Testis (tissue), 2 donors: ENCODE measurements at regions not wholly inside any gene's neighbourhood (a gene's known extent, or its start where the extent isn't known, plus 50 kb on each side); places are given as distances from the start of the nearest gene placed in this dataset.

Experiments
- DNase-seq: peaks from one replicate; pipeline ENCODE4 v3.0.0-alpha.2; 2019
- H3K27ac ChIP-seq, 2 donors: fragments of 200-600 bp; sonication (generic); one replicate each; pipeline ENCODE4 v1.5.1; 2019
- H3K27me3 ChIP-seq: fragments of 200-600 bp; sonication (generic); one replicate; pipeline ENCODE4 v1.5.1; 2019
- H3K36me3 ChIP-seq: fragments of 200-600 bp; sonication (generic); one replicate; pipeline ENCODE4 v1.5.1; 2017; ENCODE audit warnings: low read depth; ENCODE audit errors: missing control alignments
- H3K4me1 ChIP-seq: fragments of 200-600 bp; sonication (generic); one replicate; pipeline ENCODE4 v1.5.1; 2019
- H3K4me3 ChIP-seq, 2 donors: fragments of 200-600 bp; sonication (generic); one replicate each; pipeline ENCODE4 v1.5.1; 2017 to 2019
- H3K9me3 ChIP-seq: fragments of 200-600 bp; sonication (generic); one replicate; pipeline ENCODE4 v1.5.1; 2017
- POLR2A ChIP-seq: fragments of 450-650 bp; IDR thresholded peaks from one replicate; pipeline ENCODE4 v1.6.1; 2017; ENCODE audit warnings: antibody characterized with exemption, mild to moderate bottlenecking, moderate library complexity
- WGBS, 2 donors: methylation state at CpG; one replicate each; pipeline ENCODE4 v1.1.5; 2018; 5-methylcytosine and 5-hydroxymethylcytosine counted together
- intact Hi-C: fragments of 100-400 bp; cut with DNase I; formaldehyde crosslinking; loops from one replicate; pipeline ENCODE4 v1.15.1; 2023; ENCODE audit warnings: low total_unique reads
- TF ChIP-seq, protein P1 (sequence below), 3 experiments: fragments of 450-650 bp in 2 of 3; fragments of 200-600 bp in 1 of 3; sonication (generic) in 1 of 3; IDR thresholded peaks; one replicate each; pipeline ENCODE4 v1.5.1; 2016 to 2019; ENCODE audit warnings: antibody characterized with exemption in 3 of 3, mild to moderate bottlenecking in 2 of 3, moderate library complexity in 1 of 3

DNA sequence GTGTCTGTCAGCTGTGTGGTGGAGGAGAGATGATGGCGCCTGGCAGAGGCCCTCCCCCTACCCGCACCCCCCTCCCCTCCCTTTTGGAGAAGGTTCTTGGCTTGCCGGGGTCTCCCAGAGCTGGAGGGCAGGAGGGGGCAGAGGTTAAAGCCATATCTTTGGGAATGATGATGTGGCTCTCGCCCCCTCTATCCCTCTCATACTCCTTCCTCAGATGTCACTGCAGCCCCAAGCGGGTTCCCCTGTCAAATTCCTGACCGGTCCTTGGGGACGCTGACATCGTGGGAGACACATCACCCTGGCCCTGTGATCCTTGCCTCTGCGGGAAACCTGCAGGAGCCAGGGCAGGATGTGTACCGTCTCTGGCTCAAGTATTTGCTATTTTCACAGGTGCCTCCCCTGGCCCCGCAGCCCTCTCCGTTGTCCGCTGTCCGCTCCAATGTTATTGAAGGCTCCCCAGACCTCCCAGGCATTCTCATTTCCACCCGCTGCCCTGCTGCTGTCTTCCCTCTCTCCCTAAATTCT lies 109.5 kb downstream of the FOXD1 start:
- Histone ChIP-seq H3K27me3 (no peaks in the 10 kb centered on the region), H3K27ac (no peak overlapping the region), H3K36me3 (no peaks in the 10 kb centered on the region), H3K9me3 (no peaks in the 10 kb centered on the region), H3K4me1 (peaks cover 7% of the 10 kb centered on the region), H3K4me3 (no peak overlapping the region)
- intact Hi-C loops = no loop called here
- no peak for DNase-seq
- WGBS, 2 donors = 33 to 40% methylated on average over 15 of the region's 15 CpGs
- TF ChIP-seq, protein P1, sequence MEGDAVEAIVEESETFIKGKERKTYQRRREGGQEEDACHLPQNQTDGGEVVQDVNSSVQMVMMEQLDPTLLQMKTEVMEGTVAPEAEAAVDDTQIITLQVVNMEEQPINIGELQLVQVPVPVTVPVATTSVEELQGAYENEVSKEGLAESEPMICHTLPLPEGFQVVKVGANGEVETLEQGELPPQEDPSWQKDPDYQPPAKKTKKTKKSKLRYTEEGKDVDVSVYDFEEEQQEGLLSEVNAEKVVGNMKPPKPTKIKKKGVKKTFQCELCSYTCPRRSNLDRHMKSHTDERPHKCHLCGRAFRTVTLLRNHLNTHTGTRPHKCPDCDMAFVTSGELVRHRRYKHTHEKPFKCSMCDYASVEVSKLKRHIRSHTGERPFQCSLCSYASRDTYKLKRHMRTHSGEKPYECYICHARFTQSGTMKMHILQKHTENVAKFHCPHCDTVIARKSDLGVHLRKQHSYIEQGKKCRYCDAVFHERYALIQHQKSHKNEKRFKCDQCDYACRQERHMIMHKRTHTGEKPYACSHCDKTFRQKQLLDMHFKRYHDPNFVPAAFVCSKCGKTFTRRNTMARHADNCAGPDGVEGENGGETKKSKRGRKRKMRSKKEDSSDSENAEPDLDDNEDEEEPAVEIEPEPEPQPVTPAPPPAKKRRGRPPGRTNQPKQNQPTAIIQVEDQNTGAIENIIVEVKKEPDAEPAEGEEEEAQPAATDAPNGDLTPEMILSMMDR (IDR thresholded peaks at IDR 0.05) = no peak
- TF ChIP-seq POLR2A = no peak

DNA sequence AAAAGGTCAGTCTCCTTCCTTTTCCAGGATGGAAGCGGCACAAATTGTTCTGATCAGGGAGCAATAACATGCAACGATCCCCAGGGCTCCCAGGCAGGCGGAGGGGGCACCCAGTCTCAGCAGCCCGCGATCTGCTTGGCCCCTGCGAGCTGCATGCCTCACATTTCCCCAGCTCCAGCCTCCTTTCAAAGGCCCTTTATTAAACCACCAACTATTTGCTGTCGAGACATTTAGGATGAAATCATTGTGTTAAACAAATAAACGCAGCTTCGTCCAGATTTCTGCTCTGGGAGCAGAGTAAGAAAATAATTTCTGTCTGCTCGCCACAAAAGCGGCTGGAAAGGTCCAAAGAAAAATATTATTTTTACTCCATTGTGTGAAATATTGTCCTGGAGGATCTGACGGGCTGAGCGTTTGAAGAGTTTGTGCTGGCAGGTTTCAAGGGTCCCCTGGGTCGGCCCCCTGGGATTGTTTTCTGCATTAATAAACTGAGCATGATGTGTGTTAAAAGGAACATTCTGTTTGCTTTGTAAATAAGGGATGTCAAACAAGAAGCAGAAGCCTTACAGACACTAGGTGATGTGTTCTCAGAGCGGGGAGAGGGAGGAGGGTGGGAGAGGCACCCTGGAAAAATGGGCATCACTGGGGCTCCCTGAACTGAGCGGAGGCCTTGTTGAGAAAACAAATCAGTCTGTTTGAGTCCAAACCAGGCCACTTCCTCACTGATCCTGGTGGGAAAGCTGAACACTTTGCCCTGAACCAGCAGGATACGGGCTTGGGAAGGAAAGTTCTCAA lies 110.1 kb downstream of the FOXD1 start:
- Histone ChIP-seq H3K27me3 (no peaks in the 10 kb centered on the region), H3K36me3 (no peaks in the 10 kb centered on the region), H3K27ac (no peak overlapping the region), H3K4me1 (peaks cover 7% of the 10 kb centered on the region), H3K4me3 (no peak overlapping the region), H3K9me3 (no peaks in the 10 kb centered on the region)
- 20 to 29% methylated on average over 17 of the region's 17 CpGs for WGBS, 2 donors
- no peak for TF ChIP-seq POLR2A
- TF ChIP-seq, protein P1 (IDR thresholded peaks at IDR 0.05) = no peak
- DNase-seq = peak; percentile 20
- intact Hi-C loops = no loop called here

DNA sequence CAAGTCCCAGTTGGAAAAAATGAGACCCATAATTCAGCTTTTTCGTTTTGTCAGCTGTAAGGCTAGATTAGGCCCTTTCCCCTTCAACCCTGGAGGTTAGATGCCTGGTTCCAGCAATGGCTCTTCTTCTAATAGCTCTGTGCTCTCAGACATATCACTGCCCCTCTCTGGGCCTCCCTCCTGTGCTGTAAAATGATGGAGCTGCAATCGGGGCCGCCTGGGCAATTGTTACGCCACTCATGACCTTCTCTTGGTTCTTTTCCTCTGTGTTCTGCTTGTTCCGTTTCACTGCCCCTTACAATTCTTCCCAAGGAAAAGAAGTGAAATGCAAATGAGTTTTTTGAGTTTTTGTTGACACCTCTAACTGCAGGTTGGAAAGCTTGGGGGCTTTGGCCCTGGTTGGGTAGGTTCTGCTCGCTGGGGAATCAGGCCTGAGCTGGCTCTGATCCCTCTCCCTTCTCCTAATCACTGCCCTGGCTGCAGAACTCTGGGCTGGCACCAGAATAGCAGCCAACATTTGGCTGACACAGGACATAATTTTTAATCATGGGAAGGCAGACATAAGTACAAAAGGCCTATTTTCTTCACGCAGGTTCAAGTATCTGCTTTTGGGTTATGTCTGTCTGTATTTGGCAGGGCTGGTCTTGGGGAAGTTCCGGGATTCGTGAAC lies 110.9 kb downstream of the FOXD1 start:
- Histone ChIP-seq H3K9me3 (no peaks in the 10 kb centered on the region), H3K4me1 (peaks cover 7% of the 10 kb centered on the region), H3K36me3 (no peaks in the 10 kb centered on the region), H3K27ac (no peak overlapping the region), H3K27me3 (no peaks in the 10 kb centered on the region), H3K4me3 (no peak overlapping the region)
- DNase-seq = no peak
- intact Hi-C loops = no loop called here
- no peak for TF ChIP-seq POLR2A
- TF ChIP-seq, protein P1 (IDR thresholded peaks at IDR 0.05) = no peak
- 40 to 47% methylated on average over 9 of the region's 9 CpGs for WGBS, 2 donors

DNA sequence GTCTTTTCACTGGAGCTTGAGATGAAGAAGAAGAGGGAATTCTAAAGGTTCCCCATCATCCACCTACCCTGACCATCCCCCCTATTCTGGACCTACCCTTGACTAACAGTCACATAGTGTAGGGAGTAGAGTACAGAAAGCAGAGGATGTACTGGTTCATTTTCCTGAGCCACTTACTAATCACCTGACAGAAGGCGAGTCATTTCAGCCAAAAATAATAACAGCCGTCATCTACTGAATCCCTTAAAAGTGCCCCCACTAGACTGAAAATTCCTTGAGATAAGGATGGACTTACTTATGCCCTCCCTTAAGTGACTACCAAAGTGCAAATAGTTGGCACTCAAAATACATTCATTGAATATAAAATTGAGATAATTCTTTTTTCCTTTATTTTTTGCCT lies 112.2 kb downstream of the FOXD1 start:
- DNase-seq = no peak
- no peaks in the 10 kb centered on the region for H3K36me3 ChIP-seq
- H3K4me1 ChIP-seq = peaks cover 7% of the 10 kb centered on the region
- H3K4me3 ChIP-seq = no peak overlapping the region
- H3K27me3 ChIP-seq = no peaks in the 10 kb centered on the region
- TF ChIP-seq, protein P1 (IDR thresholded peaks at IDR 0.05) = no peak
- TF ChIP-seq POLR2A = no peak
- H3K27ac ChIP-seq = no peak overlapping the region
- 58 to 76% methylated on average over 2 of the region's 2 CpGs for WGBS, 2 donors
- intact Hi-C loops = no loop called here
- no peaks in the 10 kb centered on the region for H3K9me3 ChIP-seq
